B cell (primary cell): ENCODE measurements at regions not wholly inside any gene's neighbourhood (a gene's known extent, or its start where the extent isn't known, plus 50 kb on each side); places are given as distances from the start of the nearest gene placed in this dataset.

Experiments used
- ATAC-seq: fragments of 200-7000 bp; cut with Tn5 transposase; one replicate; pipeline ENCODE4 v1.10.0; 2021; ENCODE audit warnings: low read depth, mild to moderate bottlenecking, moderate number of reproducible peaks, moderate library complexity
- CTCF ChIA-PET: fragments of 350-600 bp; sonication (Branson Sonifier 250); formaldehyde crosslinking; loops from one replicate; lab custom pipeline; 2021; ENCODE audit warnings: antibody characterized with exemption, inconsistent platforms; lab: Charles Lee
- POLR2A ChIA-PET: fragments of 350-600 bp; sonication (Branson Sonifier 250); formaldehyde crosslinking; loops from one replicate; lab custom pipeline; 2021; ENCODE audit warnings: antibody characterized with exemption; lab: Charles Lee
- DNase-seq: peaks from one replicate; pipeline ENCODE4 v3.0.0; 2013
- H2AFZ ChIP-seq: 2 replicates; pipeline ENCODE4 v1.6.1; 2012; ENCODE audit warnings: mild to moderate bottlenecking, low read depth, low read length; ENCODE audit not compliant: insufficient read depth, poor library complexity, severe bottlenecking
- H3K27ac ChIP-seq, 2 donors: 1 replicate in 1 of 2; 2 replicates in 1 of 2; pipeline ENCODE4 v1.5.1; 2012 to 2013; ENCODE audit warnings: low read length in 2 of 2, mild to moderate bottlenecking in 2 of 2, moderate library complexity in 1 of 2
- H3K27me3 ChIP-seq, 4 experiments: fragments of 200-600 bp in 1 of 4; sonication (generic) in 1 of 4; replicated peaks in 1 of 4; 1 replicate in 2 of 4; 2 replicates in 2 of 4; pipeline versions ENCODE4 v1.6.1 to v1.7.0; 2013 to 2016; ENCODE audit warnings: low read length in 3 of 4, mild to moderate bottlenecking in 2 of 4, mixed read lengths in 1 of 4, moderate library complexity in 1 of 4; ENCODE audit not compliant: insufficient read depth in 4 of 4, control insufficient read depth in 3 of 4; ENCODE audit errors: control extremely low read depth in 1 of 4
- H3K36me3 ChIP-seq, 2 experiments: replicated peaks in 1 of 2; 1 replicate in 1 of 2; 2 replicates in 1 of 2; pipeline versions ENCODE4 v1.6.1 to v1.7.1; 2013; ENCODE audit warnings: low read length in 1 of 2; ENCODE audit not compliant: insufficient read depth in 2 of 2, control insufficient read depth in 1 of 2; ENCODE audit errors: control extremely low read depth in 1 of 2, extremely low read depth in 1 of 2
- H3K4me1 ChIP-seq, 2 donors: fragments of 200-600 bp in 1 of 2; sonication (generic) in 1 of 2; 1 replicate in 1 of 2; 2 replicates in 1 of 2; pipeline versions ENCODE4 v1.5.1 to v1.6.1; 2013 to 2017; ENCODE audit warnings: low read length in 2 of 2; ENCODE audit not compliant: control insufficient read depth in 2 of 2, insufficient read depth in 2 of 2
- H3K4me2 ChIP-seq: replicated peaks from 2 replicates; pipeline ENCODE3; 2012; ENCODE audit warnings: mild to moderate bottlenecking, low read depth, low read length; ENCODE audit not compliant: poor library complexity, severe bottlenecking
- H3K4me3 ChIP-seq, 5 experiments: fragments of 200-600 bp in 1 of 5; sonication (generic) in 1 of 5; 1 replicate in 3 of 5; 2 replicates in 2 of 5; pipeline versions ENCODE4 v1.5.1 to v1.7.0; 2011 to 2016; ENCODE audit warnings: low read length in 4 of 5, mild to moderate bottlenecking in 4 of 5, low read depth in 2 of 5, control low read depth in 1 of 5, moderate library complexity in 1 of 5; ENCODE audit not compliant: insufficient read depth in 1 of 5; ENCODE audit errors: control extremely low read depth in 1 of 5, extremely low read depth in 1 of 5
- H3K79me2 ChIP-seq: fragments of 200-600 bp; sonication (generic); one replicate; pipeline ENCODE4 v1.6.0; 2016; ENCODE audit warnings: low read length; ENCODE audit not compliant: control insufficient read depth, insufficient read depth
- H3K9ac ChIP-seq: fragments of 200-600 bp; sonication (generic); 2 replicates; pipeline ENCODE4 v1.6.1; 2017; ENCODE audit warnings: mild to moderate bottlenecking, low read length, moderate library complexity
- H3K9me3 ChIP-seq, 3 donors: one replicate each; pipeline versions ENCODE4 v1.6.1 to v1.7.1; 2013; ENCODE audit warnings: low read length in 2 of 3; ENCODE audit not compliant: control insufficient read depth in 2 of 3, insufficient read depth in 1 of 3; ENCODE audit errors: control extremely low read depth in 1 of 3
- H4K20me1 ChIP-seq: 2 replicates; pipeline ENCODE4 v1.6.0; 2012; ENCODE audit warnings: mild to moderate bottlenecking, low read length; ENCODE audit not compliant: insufficient read depth, control insufficient read depth, poor library complexity, severe bottlenecking
- H3K27ac Mint-ChIP-seq: one replicate; pipeline ENCODE4 v1.8.0; 2021; ENCODE audit warnings: mixed read lengths
- H3K27me3 Mint-ChIP-seq: one replicate; pipeline ENCODE4 v1.8.0; 2021; ENCODE audit warnings: mixed read lengths
- H3K4me1 Mint-ChIP-seq: one replicate; pipeline ENCODE4 v1.8.0; 2021; ENCODE audit warnings: mixed read lengths
- H3K4me3 Mint-ChIP-seq: one replicate; pipeline ENCODE4 v1.8.0; 2021; ENCODE audit warnings: mixed read lengths
- H3K9me3 Mint-ChIP-seq: one replicate; pipeline ENCODE4 v1.8.0; 2022; ENCODE audit warnings: mixed read lengths; ENCODE audit not compliant: insufficient read depth
- EZH2 ChIP-seq: IDR thresholded peaks from 2 replicates; pipeline ENCODE4 v1.6.1; 2012; ENCODE audit warnings: borderline replicate concordance, low read depth, mild to moderate bottlenecking, moderate library complexity, low read length; ENCODE audit not compliant: insufficient read depth, poor library complexity, severe bottlenecking
- WGBS: methylation state at CpG from one replicate; pipeline ENCODE4 v1.1.5; 2013; ENCODE audit warnings: missing lambda C conversion rate; ENCODE audit not compliant: insufficient coverage; 5-methylcytosine and 5-hydroxymethylcytosine counted together
- intact Hi-C: fragments of 100-400 bp; cut with micrococcal nuclease; formaldehyde crosslinking; loops from one replicate; pipeline ENCODE4 v1.10.0; 2022
- TF ChIP-seq, protein P1 (sequence below): fragments of 200-600 bp; IDR thresholded peaks from one replicate; pipeline ENCODE4 v1.8.0; 2022; ENCODE audit warnings: antibody characterized with exemption, mild to moderate bottlenecking

- H3K27me3 ChIP-seq, result no peaks in the 10 kb centered on the region
- no peak for ATAC-seq
- no peaks in the 10 kb centered on the region for H3K9me3 ChIP-seq
- no peaks in the 10 kb centered on the region for H3K79me2 ChIP-seq
- Mint-ChIP-seq H3K27ac (no peak overlapping the region), H3K9me3 (no peaks in the 10 kb centered on the region), H3K4me1 (peaks cover 6% of the 10 kb centered on the region), H3K27me3 (no peaks in the 10 kb centered on the region), H3K4me3 (no peak overlapping the region)
- no peak for TF ChIP-seq EZH2
- TF ChIP-seq, protein P1, sequence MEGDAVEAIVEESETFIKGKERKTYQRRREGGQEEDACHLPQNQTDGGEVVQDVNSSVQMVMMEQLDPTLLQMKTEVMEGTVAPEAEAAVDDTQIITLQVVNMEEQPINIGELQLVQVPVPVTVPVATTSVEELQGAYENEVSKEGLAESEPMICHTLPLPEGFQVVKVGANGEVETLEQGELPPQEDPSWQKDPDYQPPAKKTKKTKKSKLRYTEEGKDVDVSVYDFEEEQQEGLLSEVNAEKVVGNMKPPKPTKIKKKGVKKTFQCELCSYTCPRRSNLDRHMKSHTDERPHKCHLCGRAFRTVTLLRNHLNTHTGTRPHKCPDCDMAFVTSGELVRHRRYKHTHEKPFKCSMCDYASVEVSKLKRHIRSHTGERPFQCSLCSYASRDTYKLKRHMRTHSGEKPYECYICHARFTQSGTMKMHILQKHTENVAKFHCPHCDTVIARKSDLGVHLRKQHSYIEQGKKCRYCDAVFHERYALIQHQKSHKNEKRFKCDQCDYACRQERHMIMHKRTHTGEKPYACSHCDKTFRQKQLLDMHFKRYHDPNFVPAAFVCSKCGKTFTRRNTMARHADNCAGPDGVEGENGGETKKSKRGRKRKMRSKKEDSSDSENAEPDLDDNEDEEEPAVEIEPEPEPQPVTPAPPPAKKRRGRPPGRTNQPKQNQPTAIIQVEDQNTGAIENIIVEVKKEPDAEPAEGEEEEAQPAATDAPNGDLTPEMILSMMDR, result no peak
- ChIA-PET POLR2A (no interaction called here), CTCF (no interaction called here)
- DNase-seq, result no peak
- no peak overlapping the region for H3K9ac ChIP-seq
- no CpG with 5 or more reads among the region's 1 CpG for WGBS
- H3K27ac ChIP-seq, result no peak overlapping the region
- H3K36me3 ChIP-seq, result no peaks in the 10 kb centered on the region
- H3K4me1 ChIP-seq, result no peaks in the 10 kb centered on the region
- intact Hi-C loops, result no loop called here
- no peak overlapping the region for H3K4me3 ChIP-seq
- H3K4me2 ChIP-seq, result no peak overlapping the region
- no peak overlapping the region for H2AFZ ChIP-seq
- H4K20me1 ChIP-seq, result no peaks in the 10 kb centered on the region
Measured at GRCh38 chrX:16022580-16023200, 100.7 kb upstream of the GRPR start.

GRCh38 chrX:16018291-16018690 lies 105.1 kb upstream of the GRPR start:
- H3K9me3 Mint-ChIP-seq, result no peaks in the 10 kb centered on the region
- TF ChIP-seq, protein P1, result no peak
- TF ChIP-seq EZH2, result no peak
- ChIA-PET POLR2A (no interaction called here), CTCF (no interaction called here)
- no peak overlapping the region for H3K4me3 Mint-ChIP-seq
- H3K27ac ChIP-seq, result no peak overlapping the region
- no peak overlapping the region for H3K27ac Mint-ChIP-seq
- no peak for ATAC-seq
- no peaks in the 10 kb centered on the region for H4K20me1 ChIP-seq
- no peaks in the 10 kb centered on the region for H3K9me3 ChIP-seq
- H3K4me3 ChIP-seq, result no peak overlapping the region
- no peaks in the 10 kb centered on the region for H3K4me1 ChIP-seq
- H3K27me3 ChIP-seq, result no peaks in the 10 kb centered on the region
- no peak overlapping the region for H3K4me2 ChIP-seq
- no peaks in the 10 kb centered on the region for H3K79me2 ChIP-seq
- intact Hi-C loops, result no loop called here
- DNase-seq, result no peak
- no peak overlapping the region for H3K9ac ChIP-seq
- H2AFZ ChIP-seq, result no peak overlapping the region
- no peaks in the 10 kb centered on the region for H3K36me3 ChIP-seq
- H3K4me1 Mint-ChIP-seq, result no peaks in the 10 kb centered on the region
- no peaks in the 10 kb centered on the region for H3K27me3 Mint-ChIP-seq
